Right lobe of liver (tissue), 4 donors: ENCODE measurements at regions not wholly inside any gene's neighbourhood (a gene's known extent, or its start where the extent isn't known, plus 50 kb on each side); places are given as distances from the start of the nearest gene placed in this dataset.

Experiments used
- POLR2A ChIP-seq: fragments of 450-650 bp; IDR thresholded peaks from one replicate; pipeline ENCODE4 v1.6.1; 2017; ENCODE audit warnings: antibody characterized with exemption, mild to moderate bottlenecking
- TF ChIP-seq, protein P1 (sequence below), 4 donors: fragments of 200-600 bp in 3 of 4; fragments of 450-650 bp in 1 of 4; IDR thresholded peaks; one replicate each; pipeline versions ENCODE4 v1.5.1 to v1.8.0; 2016 to 2022; ENCODE audit warnings: antibody characterized with exemption in 4 of 4, mild to moderate bottlenecking in 2 of 4
- donor health status: DM: no; HTN: no; CAD: no.
- donor health status: DM: no; HTN: no; CAD: no.
- donor health status: DM: no; HTN: yes; CAD: no.

- TF ChIP-seq, protein P1, sequence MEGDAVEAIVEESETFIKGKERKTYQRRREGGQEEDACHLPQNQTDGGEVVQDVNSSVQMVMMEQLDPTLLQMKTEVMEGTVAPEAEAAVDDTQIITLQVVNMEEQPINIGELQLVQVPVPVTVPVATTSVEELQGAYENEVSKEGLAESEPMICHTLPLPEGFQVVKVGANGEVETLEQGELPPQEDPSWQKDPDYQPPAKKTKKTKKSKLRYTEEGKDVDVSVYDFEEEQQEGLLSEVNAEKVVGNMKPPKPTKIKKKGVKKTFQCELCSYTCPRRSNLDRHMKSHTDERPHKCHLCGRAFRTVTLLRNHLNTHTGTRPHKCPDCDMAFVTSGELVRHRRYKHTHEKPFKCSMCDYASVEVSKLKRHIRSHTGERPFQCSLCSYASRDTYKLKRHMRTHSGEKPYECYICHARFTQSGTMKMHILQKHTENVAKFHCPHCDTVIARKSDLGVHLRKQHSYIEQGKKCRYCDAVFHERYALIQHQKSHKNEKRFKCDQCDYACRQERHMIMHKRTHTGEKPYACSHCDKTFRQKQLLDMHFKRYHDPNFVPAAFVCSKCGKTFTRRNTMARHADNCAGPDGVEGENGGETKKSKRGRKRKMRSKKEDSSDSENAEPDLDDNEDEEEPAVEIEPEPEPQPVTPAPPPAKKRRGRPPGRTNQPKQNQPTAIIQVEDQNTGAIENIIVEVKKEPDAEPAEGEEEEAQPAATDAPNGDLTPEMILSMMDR (IDR thresholded peaks at IDR 0.05), result no peak
- no peak for TF ChIP-seq POLR2A
Observed at GRCh38 chr9:81776834-81777233, 87.5 kb upstream of the TLE1 start.
